ENCODE measurements at regions not wholly inside any gene's neighbourhood (a gene's known extent, or its start where the extent isn't known, plus 50 kb on each side); places are given as distances from the start of the nearest gene placed in this dataset.

DNA sequence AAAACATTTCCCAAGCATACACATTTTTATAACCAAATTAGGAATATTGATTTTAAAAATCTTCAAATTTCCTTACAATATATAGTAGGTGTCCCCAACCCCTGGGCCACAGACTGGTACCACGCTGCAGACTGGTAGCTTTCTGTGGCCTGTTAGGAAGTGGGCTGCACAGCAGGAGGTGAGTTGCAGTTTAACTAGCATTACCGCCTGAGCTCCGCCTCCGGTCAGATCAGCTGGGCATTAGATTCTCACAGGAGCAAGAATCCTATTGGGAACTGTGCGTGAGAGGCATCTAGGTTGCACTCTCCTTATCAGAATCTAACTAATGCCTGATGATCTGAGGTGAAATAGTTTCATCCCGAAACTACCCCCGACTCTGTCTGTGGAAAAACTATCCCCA is 62.1 kb downstream of the ZWINT start:
- Histone ChIP-seq H3K9me3 (ENCODE audit: control insufficient read depth, low read length) (no peaks in the 10 kb centered on the region), H3K4me1 (ENCODE audit: control insufficient read depth, insufficient read depth, low read length) (no peaks in the 10 kb centered on the region), H3K36me3 (ENCODE audit: control insufficient read depth, insufficient read depth, low read length) (no peaks in the 10 kb centered on the region), H3K4me3 (ENCODE audit: low read length) (no peak overlapping the region), H3K9ac (ENCODE audit: low read length) (no peak overlapping the region), H3K27me3 (ENCODE audit: control insufficient read depth, insufficient read depth, low read length) (no peaks in the 10 kb centered on the region)

DNA sequence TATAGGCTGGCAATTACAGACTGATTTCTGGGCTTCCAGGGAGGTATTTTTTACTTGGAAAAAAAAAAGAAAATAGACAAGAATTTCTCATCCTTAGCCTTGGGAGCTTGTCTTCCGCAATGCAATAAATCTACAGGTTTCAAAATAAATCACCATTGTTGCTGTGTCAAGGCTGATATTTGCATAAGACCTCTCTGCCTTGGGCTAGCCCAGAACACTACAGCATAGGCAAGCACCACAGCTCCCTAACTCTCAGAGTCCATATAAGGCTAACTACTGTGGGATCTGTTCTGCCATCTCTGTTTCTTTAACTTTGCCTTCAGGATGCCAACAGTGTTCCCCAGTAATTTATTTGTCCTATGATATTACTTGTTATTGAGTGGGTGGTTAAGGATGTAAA is 64.4 kb downstream of the ZWINT start:
- Histone ChIP-seq H3K4me1 (ENCODE audit: control insufficient read depth, insufficient read depth, low read length) (no peaks in the 10 kb centered on the region), H3K27me3 (ENCODE audit: control insufficient read depth, insufficient read depth, low read length) (no peaks in the 10 kb centered on the region), H3K9me3 (ENCODE audit: control insufficient read depth, low read length) (no peaks in the 10 kb centered on the region), H3K9ac (ENCODE audit: low read length) (no peak overlapping the region), H3K36me3 (ENCODE audit: control insufficient read depth, insufficient read depth, low read length) (no peaks in the 10 kb centered on the region), H3K4me3 (ENCODE audit: low read length) (no peak overlapping the region)

DNA sequence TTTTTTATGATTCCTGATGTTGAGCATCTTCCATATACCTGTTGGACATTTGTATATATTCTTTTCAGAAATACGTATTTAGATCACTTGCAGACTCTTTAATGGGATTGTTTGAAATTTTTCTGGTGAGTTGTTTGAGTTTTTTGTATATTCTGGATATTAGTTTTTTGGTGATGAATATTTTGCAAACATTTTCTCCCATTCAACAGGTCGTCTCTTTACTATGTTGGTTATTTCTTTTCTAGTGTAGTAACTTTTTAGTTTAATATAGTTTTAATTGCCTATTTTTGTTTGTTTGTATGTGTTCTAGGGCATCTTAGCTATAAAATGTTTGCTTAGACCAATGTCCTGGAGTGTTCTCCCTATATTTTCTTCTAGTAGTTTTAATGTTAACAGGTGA is 72.7 kb downstream of the ZWINT start:
- Histone ChIP-seq H3K27me3 (ENCODE audit: control insufficient read depth, insufficient read depth, low read length) (no peaks in the 10 kb centered on the region), H3K9ac (ENCODE audit: low read length) (no peak overlapping the region), H3K4me1 (ENCODE audit: control insufficient read depth, insufficient read depth, low read length) (no peaks in the 10 kb centered on the region), H3K4me3 (ENCODE audit: low read length) (no peak overlapping the region), H3K9me3 (ENCODE audit: control insufficient read depth, low read length) (no peaks in the 10 kb centered on the region), H3K36me3 (ENCODE audit: control insufficient read depth, insufficient read depth, low read length) (no peaks in the 10 kb centered on the region)

DNA sequence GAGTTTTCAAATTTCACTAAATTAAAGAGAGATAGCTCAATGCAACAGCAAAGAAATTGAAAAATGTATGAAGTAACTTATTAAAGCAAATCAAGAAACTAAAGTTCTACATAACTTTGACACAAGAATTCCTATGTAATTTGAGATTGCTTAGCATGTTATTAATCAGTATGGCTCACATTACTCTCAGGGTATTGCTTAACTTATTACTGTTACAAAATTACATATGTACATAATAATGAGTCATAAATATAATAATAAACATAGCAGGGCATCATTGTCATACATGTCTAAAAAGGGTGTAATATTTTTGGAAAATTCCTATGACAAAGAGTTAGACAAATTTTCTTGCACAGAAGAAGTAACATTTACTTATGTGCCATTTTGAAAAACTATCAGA is 75.0 kb downstream of the ZWINT start:
- H3K4me3 ChIP-seq (ENCODE audit: low read length): no peak overlapping the region
- H3K36me3 ChIP-seq (ENCODE audit: control insufficient read depth, insufficient read depth, low read length): no peaks in the 10 kb centered on the region
- H3K27me3 ChIP-seq (ENCODE audit: control insufficient read depth, insufficient read depth, low read length): no peaks in the 10 kb centered on the region
- H3K9me3 ChIP-seq (ENCODE audit: control insufficient read depth, low read length): no peaks in the 10 kb centered on the region
- no peaks in the 10 kb centered on the region for H3K4me1 ChIP-seq (ENCODE audit: control insufficient read depth, insufficient read depth, low read length)
- no peak overlapping the region for H3K9ac ChIP-seq (ENCODE audit: low read length)

DNA sequence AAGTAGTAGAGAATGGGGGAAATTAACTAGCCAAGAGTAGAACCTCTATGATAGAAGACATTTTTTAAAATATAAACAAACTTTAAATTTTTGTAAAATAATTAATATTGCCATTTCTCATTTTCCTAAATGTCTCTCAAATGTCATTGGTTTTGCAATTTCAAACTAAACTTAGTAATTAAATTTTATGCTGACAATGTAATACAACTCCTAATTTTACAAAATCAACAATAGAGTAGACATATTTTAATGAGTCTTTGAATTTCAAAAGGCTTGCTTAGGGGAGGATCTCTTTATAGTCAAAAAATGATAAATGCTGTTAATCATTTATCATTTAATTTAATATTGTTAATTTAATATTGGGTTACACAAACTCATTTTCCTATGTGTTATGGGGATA is 81.8 kb downstream of the ZWINT start:
- Histone ChIP-seq H3K9ac (ENCODE audit: low read length) (no peak overlapping the region), H3K9me3 (ENCODE audit: control insufficient read depth, low read length) (no peaks in the 10 kb centered on the region), H3K4me3 (ENCODE audit: low read length) (no peak overlapping the region), H3K4me1 (ENCODE audit: control insufficient read depth, insufficient read depth, low read length) (no peaks in the 10 kb centered on the region), H3K27me3 (ENCODE audit: control insufficient read depth, insufficient read depth, low read length) (no peaks in the 10 kb centered on the region), H3K36me3 (ENCODE audit: control insufficient read depth, insufficient read depth, low read length) (no peaks in the 10 kb centered on the region)

DNA sequence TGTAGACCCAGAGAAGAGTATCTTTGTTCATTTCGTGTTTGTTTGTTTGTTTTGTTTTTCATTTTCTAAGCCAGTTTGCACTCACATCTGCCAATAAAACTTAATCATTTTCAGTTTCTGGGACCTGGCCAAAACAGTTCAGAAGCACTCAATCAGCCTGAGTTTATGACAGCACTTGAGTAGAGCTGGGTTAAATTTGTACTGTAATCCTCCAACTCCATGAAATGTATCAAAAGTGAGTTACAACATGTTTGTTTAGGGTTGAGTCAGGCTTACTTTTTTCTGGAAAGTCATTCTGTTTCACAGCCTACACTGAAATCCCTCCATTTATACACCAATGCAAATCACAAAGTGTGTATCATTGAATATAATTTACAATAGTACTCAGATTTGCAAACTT is 91.9 kb downstream of the ZWINT start:
- Histone ChIP-seq H3K27me3 (ENCODE audit: control insufficient read depth, insufficient read depth, low read length) (no peaks in the 10 kb centered on the region), H3K36me3 (ENCODE audit: control insufficient read depth, insufficient read depth, low read length) (no peaks in the 10 kb centered on the region), H3K4me1 (ENCODE audit: control insufficient read depth, insufficient read depth, low read length) (no peaks in the 10 kb centered on the region), H3K4me3 (ENCODE audit: low read length) (no peak overlapping the region), H3K9ac (ENCODE audit: low read length) (no peak overlapping the region), H3K9me3 (ENCODE audit: control insufficient read depth, low read length) (no peaks in the 10 kb centered on the region)

DNA sequence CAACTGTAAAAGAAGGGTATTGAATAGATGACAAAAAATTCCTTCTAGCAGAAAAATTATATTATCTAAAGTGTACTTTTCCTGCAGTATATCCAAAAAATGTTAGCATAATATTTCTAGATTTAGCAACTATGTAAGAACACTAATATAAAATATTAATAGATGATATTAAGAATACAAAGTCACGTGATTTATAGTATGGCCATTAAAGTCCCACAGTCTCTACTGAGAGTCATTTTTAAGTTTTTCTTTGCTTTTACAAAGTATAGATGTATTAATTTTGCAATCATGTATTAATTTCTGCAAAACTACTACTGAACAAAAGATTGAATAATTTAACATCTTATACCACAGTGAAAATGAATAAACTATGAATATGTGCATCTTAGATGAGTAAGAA is 94.9 kb downstream of the ZWINT start:
- no peaks in the 10 kb centered on the region for H3K4me1 ChIP-seq (ENCODE audit: control insufficient read depth, insufficient read depth, low read length)
- no peak overlapping the region for H3K9ac ChIP-seq (ENCODE audit: low read length)
- no peaks in the 10 kb centered on the region for H3K36me3 ChIP-seq (ENCODE audit: control insufficient read depth, insufficient read depth, low read length)
- no peak overlapping the region for H3K4me3 ChIP-seq (ENCODE audit: low read length)
- H3K27me3 ChIP-seq (ENCODE audit: control insufficient read depth, insufficient read depth, low read length): no peaks in the 10 kb centered on the region
- H3K9me3 ChIP-seq (ENCODE audit: control insufficient read depth, low read length): no peaks in the 10 kb centered on the region

DNA sequence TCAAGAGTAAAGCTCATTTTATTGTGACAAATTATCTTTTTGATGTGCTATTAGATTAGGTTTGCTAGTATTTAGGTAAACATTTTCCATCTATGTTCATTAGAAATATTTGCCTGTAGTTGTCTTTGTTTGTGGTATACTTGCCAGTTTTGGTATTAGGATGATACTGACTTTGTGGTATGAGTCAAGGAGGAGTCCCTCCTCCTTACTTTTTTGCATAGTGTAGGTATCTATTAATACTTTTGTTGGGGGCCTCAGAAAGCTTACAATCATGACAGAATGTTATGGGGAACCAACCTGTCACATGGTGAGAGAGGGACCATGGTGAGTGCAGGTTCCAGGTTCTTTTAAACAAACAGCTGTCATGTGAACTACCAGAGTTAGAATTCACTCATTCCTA is 102.1 kb downstream of the ZWINT start:
- no peaks in the 10 kb centered on the region for H3K36me3 ChIP-seq (ENCODE audit: control insufficient read depth, insufficient read depth, low read length)
- no peaks in the 10 kb centered on the region for H3K27me3 ChIP-seq (ENCODE audit: control insufficient read depth, insufficient read depth, low read length)
- H3K4me1 ChIP-seq (ENCODE audit: control insufficient read depth, insufficient read depth, low read length): no peaks in the 10 kb centered on the region
- no peak overlapping the region for H3K9ac ChIP-seq (ENCODE audit: low read length)
- H3K4me3 ChIP-seq (ENCODE audit: low read length): no peak overlapping the region
- H3K9me3 ChIP-seq (ENCODE audit: control insufficient read depth, low read length): no peaks in the 10 kb centered on the region

DNA sequence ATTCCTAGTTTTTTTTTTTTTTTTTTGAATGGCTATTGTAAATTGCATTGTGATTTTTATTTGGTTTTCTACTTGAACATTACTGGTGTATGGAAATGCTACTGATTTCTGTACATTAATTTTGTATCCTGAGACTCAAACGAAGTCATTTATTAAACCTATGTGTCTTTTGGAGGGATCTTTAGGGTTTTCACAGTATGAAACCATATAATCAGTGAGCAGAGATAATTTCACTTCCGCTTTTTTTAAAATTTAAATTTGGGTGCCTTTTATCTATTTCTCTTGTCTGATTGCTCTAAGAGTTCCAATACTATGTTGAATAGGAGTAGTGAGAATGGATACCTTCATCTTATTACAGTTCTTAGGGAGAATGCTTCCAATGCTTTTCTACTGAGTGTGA is 102.7 kb downstream of the ZWINT start:
- no peaks in the 10 kb centered on the region for H3K27me3 ChIP-seq (ENCODE audit: control insufficient read depth, insufficient read depth, low read length)
- no peaks in the 10 kb centered on the region for H3K9me3 ChIP-seq (ENCODE audit: control insufficient read depth, low read length)
- H3K9ac ChIP-seq (ENCODE audit: low read length): no peak overlapping the region
- no peaks in the 10 kb centered on the region for H3K4me1 ChIP-seq (ENCODE audit: control insufficient read depth, insufficient read depth, low read length)
- no peak overlapping the region for H3K4me3 ChIP-seq (ENCODE audit: low read length)
- H3K36me3 ChIP-seq (ENCODE audit: control insufficient read depth, insufficient read depth, low read length): no peaks in the 10 kb centered on the region

DNA sequence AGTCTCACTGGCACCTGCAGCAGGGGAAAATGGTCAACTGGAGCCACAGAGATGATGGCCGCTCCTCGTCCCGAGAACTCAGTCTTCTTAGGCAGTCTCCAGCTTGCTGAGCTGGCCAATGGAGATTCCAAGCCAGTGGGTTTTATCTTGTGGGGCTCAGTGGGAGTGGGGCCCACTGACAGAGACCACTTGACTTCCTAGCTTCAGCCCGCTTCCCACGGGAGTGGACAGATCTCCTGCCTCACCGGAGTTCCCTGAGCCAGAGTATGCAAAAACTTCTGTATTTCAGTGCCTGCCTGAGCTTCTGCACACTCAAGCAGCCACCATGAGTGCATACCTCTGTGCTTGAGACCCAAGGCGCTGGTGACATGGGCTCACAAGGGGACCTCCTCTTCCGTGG is 105.8 kb downstream of the ZWINT start:
- no peak overlapping the region for H3K9ac ChIP-seq (ENCODE audit: low read length)
- no peaks in the 10 kb centered on the region for H3K36me3 ChIP-seq (ENCODE audit: control insufficient read depth, insufficient read depth, low read length)
- H3K9me3 ChIP-seq (ENCODE audit: control insufficient read depth, low read length): no peaks in the 10 kb centered on the region
- no peaks in the 10 kb centered on the region for H3K27me3 ChIP-seq (ENCODE audit: control insufficient read depth, insufficient read depth, low read length)
- H3K4me1 ChIP-seq (ENCODE audit: control insufficient read depth, insufficient read depth, low read length): no peaks in the 10 kb centered on the region
- H3K4me3 ChIP-seq (ENCODE audit: low read length): no peak overlapping the region

DNA sequence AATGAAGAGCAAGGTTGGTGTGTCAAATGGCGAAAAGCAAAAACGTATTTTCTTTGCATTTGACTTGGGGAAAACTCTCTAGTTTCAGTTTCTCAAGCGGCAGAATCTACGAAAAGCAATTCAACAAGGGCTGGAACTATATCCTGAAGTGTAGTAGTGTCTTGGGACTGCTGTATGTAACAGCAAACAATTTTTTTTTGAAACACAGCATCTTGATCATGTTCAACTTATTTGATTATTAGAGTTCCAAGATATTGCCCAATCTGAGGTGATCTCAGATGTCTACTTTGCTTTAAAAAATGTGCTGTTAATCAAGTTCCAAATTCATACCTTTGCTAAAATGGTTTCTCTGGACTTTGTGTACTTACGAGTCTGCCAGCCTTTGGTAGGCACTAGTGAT is 120.6 kb downstream of the ZWINT start:
- Histone ChIP-seq H3K27me3 (ENCODE audit: control insufficient read depth, insufficient read depth, low read length) (no peaks in the 10 kb centered on the region), H3K9ac (ENCODE audit: low read length) (no peak overlapping the region), H3K4me3 (ENCODE audit: low read length) (no peak overlapping the region), H3K36me3 (ENCODE audit: control insufficient read depth, insufficient read depth, low read length) (no peaks in the 10 kb centered on the region), H3K4me1 (ENCODE audit: control insufficient read depth, insufficient read depth, low read length) (no peaks in the 10 kb centered on the region), H3K9me3 (ENCODE audit: control insufficient read depth, low read length) (no peaks in the 10 kb centered on the region)

DNA sequence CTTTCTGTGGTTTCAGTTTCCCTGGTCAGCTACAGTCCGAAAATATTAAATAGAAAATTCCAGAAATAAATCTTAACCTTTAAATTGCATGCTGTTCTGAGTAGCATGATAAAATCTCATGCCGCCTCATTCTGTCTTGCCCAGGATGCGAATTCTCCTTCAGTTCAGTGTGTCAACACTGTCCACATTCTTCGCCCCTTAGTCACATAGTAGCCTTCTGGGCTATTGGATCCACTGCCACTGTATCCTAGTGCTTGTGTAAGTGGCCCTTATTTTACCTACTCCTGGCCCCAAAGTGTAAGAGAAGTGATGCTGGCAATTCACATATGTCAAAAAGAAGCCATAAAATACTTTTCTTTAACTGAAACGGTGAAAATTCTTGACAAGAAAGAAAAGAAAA is 129.6 kb downstream of the ZWINT start:
- no peak overlapping the region for H3K4me3 ChIP-seq (ENCODE audit: low read length)
- H3K36me3 ChIP-seq (ENCODE audit: control insufficient read depth, insufficient read depth, low read length): no peaks in the 10 kb centered on the region
- H3K9ac ChIP-seq (ENCODE audit: low read length): no peak overlapping the region
- no peaks in the 10 kb centered on the region for H3K9me3 ChIP-seq (ENCODE audit: control insufficient read depth, low read length)
- no peaks in the 10 kb centered on the region for H3K4me1 ChIP-seq (ENCODE audit: control insufficient read depth, insufficient read depth, low read length)
- H3K27me3 ChIP-seq (ENCODE audit: control insufficient read depth, insufficient read depth, low read length): no peaks in the 10 kb centered on the region

DNA sequence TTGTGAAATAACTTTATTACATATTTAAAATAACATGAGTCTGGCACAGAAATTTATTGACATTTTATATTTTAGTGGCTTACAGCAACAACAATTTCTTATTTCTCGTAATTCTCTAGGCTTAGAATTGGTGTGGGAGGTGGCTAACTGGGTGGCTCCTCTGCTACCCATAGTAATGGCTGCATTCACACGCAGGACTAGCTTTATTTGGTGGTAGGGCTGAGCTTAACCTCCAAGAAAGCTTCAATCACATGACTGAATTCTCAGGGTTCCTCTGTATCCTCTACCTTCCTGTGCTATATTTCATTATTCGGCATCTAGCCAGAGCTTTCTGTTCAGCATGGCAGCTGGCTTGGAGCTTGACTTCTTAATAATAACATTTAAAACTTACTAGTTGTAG is 138.8 kb downstream of the ZWINT start:
- Histone ChIP-seq H3K36me3 (ENCODE audit: control insufficient read depth, insufficient read depth, low read length) (no peaks in the 10 kb centered on the region), H3K27me3 (ENCODE audit: control insufficient read depth, insufficient read depth, low read length) (no peaks in the 10 kb centered on the region), H3K9ac (ENCODE audit: low read length) (no peak overlapping the region), H3K9me3 (ENCODE audit: control insufficient read depth, low read length) (no peaks in the 10 kb centered on the region), H3K4me1 (ENCODE audit: control insufficient read depth, insufficient read depth, low read length) (no peaks in the 10 kb centered on the region), H3K4me3 (ENCODE audit: low read length) (no peak overlapping the region)
